AG04449 (cell line): ENCODE measurements at regions not wholly inside any gene's neighbourhood (a gene's known extent, or its start where the extent isn't known, plus 50 kb on each side); places are given as distances from the start of the nearest gene placed in this dataset.
"Not testable (repeated sequence)": the region's sequence is repeated elsewhere in the genome, so short reads cannot be mapped to it uniquely, and the experiment has no call there.

Source experiments
- CTCF ChIA-PET: fragments of 350-600 bp; formaldehyde crosslinking; extraction: SDS; loops from one replicate; lab custom pipeline; 2021; ENCODE audit warnings: antibody characterized with exemption; lab: Yijun Ruan, JAX
- POLR2A ChIA-PET: fragments of 400-600, 350-600 bp; formaldehyde crosslinking; extraction: SDS; loops from one replicate; lab custom pipeline; 2020; ENCODE audit warnings: antibody characterized with exemption, inconsistent platforms; lab: Yijun Ruan, JAX
- DNase-seq: peaks from one replicate; pipeline ENCODE4 v3.0.0-alpha.2; 2010; ENCODE audit warnings: low read depth, low spot score
- H3K4me3 ChIP-seq: 2 replicates; pipeline ENCODE4 v1.5.1; 2011; ENCODE audit warnings: low read depth, mild to moderate bottlenecking, control low read depth, low read length
- CTCF ChIP-seq: IDR thresholded peaks from one replicate; pipeline ENCODE4 v1.5.1; 2011; ENCODE audit warnings: mild to moderate bottlenecking, moderate library complexity, low read length, control low read depth, inconsistent platforms; ENCODE audit not compliant: insufficient read depth; ENCODE audit errors: missing control alignments

GRCh38 chr14:81618695-81619094 is 85.0 kb upstream of the SEL1L start:
- no peak for DNase-seq
- ChIA-PET POLR2A (no interaction called here), CTCF (no interaction called here)

GRCh38 chr14:81619816-81620215 is 86.2 kb upstream of the SEL1L start:
- TF ChIP-seq CTCF, result no peak
- no peak for DNase-seq
- no peak overlapping the region for H3K4me3 ChIP-seq
- CTCF ChIA-PET, result no interaction called here
- POLR2A ChIA-PET, result no interaction called here

More at GRCh38 chr14:81618695-81619094, 85.0 kb upstream of the SEL1L start:
- no peak for TF ChIP-seq CTCF
- no peak overlapping the region for H3K4me3 ChIP-seq

- DNase-seq, CTCF ChIA-PET, POLR2A ChIA-PET, H3K4me3 ChIP-seq: not testable (repeated sequence)
These were observed 90.2 kb upstream of the SEL1L start for GRCh38 chr14:81623771-81624396.

GRCh38 chr14:81625343-81625742 is 91.7 kb upstream of the SEL1L start:
- POLR2A ChIA-PET, result no interaction called here
- no peak for DNase-seq
- no peak for TF ChIP-seq CTCF

GRCh38 chr14:81632157-81632556 is 98.5 kb upstream of the SEL1L start:
- CTCF ChIA-PET, result no interaction called here
- no peak overlapping the region for H3K4me3 ChIP-seq
- no peak for DNase-seq
- no peak for TF ChIP-seq CTCF
- POLR2A ChIA-PET, result no interaction called here

More at GRCh38 chr14:81625343-81625742, 91.7 kb upstream of the SEL1L start:
- CTCF ChIA-PET, result no interaction called here
- no peak overlapping the region for H3K4me3 ChIP-seq

- CTCF ChIA-PET, result no interaction called here
- TF ChIP-seq CTCF, result no peak
- DNase-seq, result no peak
- H3K4me3 ChIP-seq, result no peak overlapping the region
- POLR2A ChIA-PET, result no interaction called here
These were observed 99.8 kb upstream of the SEL1L start for GRCh38 chr14:81633496-81633895.

- ChIA-PET POLR2A (no interaction called here), CTCF (no interaction called here)
- H3K4me3 ChIP-seq, result no peak overlapping the region
- TF ChIP-seq CTCF, result no peak
- DNase-seq, result no peak
These were observed 104.0 kb upstream of the SEL1L start for GRCh38 chr14:81637639-81638038.
